Ovary (tissue), 7 donors: ENCODE measurements at regions not wholly inside any gene's neighbourhood (a gene's known extent, or its start where the extent isn't known, plus 50 kb on each side); places are given as distances from the start of the nearest gene placed in this dataset.

ENCODE experiments used
- DNase-seq, 5 donors: peaks; one replicate each; pipeline ENCODE4 v3.0.0-alpha.2; 2019 to 2020
- H3K27ac ChIP-seq, 2 donors: fragments of 200-600 bp; one replicate each; pipeline versions ENCODE4 v1.5.1 to v1.8.0; 2019 to 2022
- H3K27me3 ChIP-seq: fragments of 200-600 bp; one replicate; pipeline ENCODE4 v1.8.0; 2022
- H3K36me3 ChIP-seq: fragments of 200-600 bp; sonication (generic); one replicate; pipeline ENCODE4 v1.5.1; 2019
- H3K4me1 ChIP-seq: one replicate; pipeline ENCODE4 v1.8.1; 2013; ENCODE audit warnings: mild to moderate bottlenecking, moderate library complexity; ENCODE audit not compliant: insufficient read depth
- H3K4me3 ChIP-seq: fragments of 200-600 bp; sonication (generic); one replicate; pipeline ENCODE4 v1.5.1; 2017
- H3K9me3 ChIP-seq, 2 donors: fragments of 200-600 bp in 1 of 2; sonication (generic) in 1 of 2; one replicate each; pipeline versions ENCODE4 v1.5.1 to v1.8.1; 2013 to 2019; ENCODE audit warnings: mild to moderate bottlenecking in 1 of 2, moderate library complexity in 1 of 2
- EP300 ChIP-seq: sonication (generic); formaldehyde crosslinking; IDR thresholded peaks from one replicate; pipeline ENCODE4 v1.6.1; 2017; ENCODE audit warnings: antibody characterized with exemption
- POLR2A ChIP-seq: fragments of 450-650 bp; IDR thresholded peaks from one replicate; pipeline ENCODE4 v1.6.1; 2017; ENCODE audit warnings: antibody characterized with exemption, mild to moderate bottlenecking, moderate library complexity
- WGBS, 3 donors: extraction: QIAGEN DNeasy Blood & Tissue Kit in 1 of 3; methylation state at CpG; one replicate each; pipeline versions ENCODE4 v1.1.5 to v1.1.7; 2013 to 2017; 5-methylcytosine and 5-hydroxymethylcytosine counted together
- intact Hi-C, 4 donors: fragments of 100-400 bp; cut with DNase I; formaldehyde crosslinking; loops; one replicate each; pipeline versions ENCODE4 v1.11.0 to v1.15.1; 2022 to 2023
- TF ChIP-seq, protein P1 (sequence below), 3 donors: fragments of 450-650 bp in 2 of 3; fragments of 200-600 bp in 1 of 3; IDR thresholded peaks; one replicate each; pipeline versions ENCODE4 v1.5.1 to v1.8.0; 2016 to 2022; ENCODE audit warnings: antibody characterized with exemption in 3 of 3, mild to moderate bottlenecking in 1 of 3
- donor health status: DM: no; HTN: no; CAD: no; lungs with moderate emphysema.
- donor health status: DM: no; HTN: no; CAD: no.
- donor health status: Bipolar disorder and iron deficiency.
- donor health status: DM: no; HTN: no; CAD: no.
- donor health status: DM: yes; HTN: yes; CAD: no.

DNA sequence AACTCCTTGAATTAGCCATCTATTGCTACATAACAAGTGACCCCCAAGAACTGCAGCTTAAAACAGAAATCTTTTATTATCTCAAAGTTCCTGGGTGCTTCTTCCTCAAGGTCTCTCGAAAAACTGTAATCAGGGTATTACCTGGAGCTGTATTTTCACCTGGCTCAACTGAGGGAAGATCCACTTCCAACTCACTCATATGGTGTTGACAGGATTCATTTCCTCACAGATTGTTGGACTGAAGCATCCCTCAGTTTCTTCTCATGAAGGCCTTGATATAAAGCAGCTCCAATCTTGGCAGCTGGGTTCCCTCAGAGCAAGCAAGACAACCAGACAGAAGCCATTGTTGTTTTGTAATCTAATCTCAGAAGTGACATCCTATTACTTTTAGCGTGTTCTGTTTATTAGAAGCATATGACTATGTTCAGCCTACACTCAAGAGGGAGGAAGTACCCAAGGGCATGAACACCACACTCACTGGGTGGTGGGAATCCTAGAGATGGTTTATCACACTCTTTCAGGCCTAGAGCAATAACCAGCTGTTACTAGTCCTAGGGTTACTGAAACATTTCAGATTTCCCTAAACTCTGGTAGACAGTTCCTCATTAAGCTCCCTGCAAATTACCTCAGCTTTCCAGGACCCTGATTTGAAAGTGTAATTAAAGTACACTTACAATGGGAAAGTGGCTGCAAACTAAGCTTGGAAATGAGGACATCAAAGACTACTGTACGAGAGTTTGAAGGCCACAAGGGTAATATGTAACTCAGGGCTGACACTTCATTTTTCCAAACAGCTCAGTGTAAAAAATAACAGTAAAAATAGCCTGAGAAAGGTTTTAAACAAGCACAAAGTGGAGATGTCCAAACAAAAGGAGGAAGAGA lies 222.2 kb downstream of the SEC23A start:
- Histone ChIP-seq H3K27ac (no peak overlapping the region), H3K4me1 (no peaks in the 10 kb centered on the region), H3K36me3 (no peaks in the 10 kb centered on the region), H3K27me3 (no peaks in the 10 kb centered on the region), H3K4me3 (no peak overlapping the region), H3K9me3 (no peaks in the 10 kb centered on the region)
- TF ChIP-seq, protein P1, sequence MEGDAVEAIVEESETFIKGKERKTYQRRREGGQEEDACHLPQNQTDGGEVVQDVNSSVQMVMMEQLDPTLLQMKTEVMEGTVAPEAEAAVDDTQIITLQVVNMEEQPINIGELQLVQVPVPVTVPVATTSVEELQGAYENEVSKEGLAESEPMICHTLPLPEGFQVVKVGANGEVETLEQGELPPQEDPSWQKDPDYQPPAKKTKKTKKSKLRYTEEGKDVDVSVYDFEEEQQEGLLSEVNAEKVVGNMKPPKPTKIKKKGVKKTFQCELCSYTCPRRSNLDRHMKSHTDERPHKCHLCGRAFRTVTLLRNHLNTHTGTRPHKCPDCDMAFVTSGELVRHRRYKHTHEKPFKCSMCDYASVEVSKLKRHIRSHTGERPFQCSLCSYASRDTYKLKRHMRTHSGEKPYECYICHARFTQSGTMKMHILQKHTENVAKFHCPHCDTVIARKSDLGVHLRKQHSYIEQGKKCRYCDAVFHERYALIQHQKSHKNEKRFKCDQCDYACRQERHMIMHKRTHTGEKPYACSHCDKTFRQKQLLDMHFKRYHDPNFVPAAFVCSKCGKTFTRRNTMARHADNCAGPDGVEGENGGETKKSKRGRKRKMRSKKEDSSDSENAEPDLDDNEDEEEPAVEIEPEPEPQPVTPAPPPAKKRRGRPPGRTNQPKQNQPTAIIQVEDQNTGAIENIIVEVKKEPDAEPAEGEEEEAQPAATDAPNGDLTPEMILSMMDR (IDR thresholded peaks at IDR 0.05) = no peak
- no peak for TF ChIP-seq EP300
- no peak for TF ChIP-seq POLR2A
- 35 to 42% (median 36%) methylated on average over 3 of the region's 3 CpGs for WGBS, 3 donors
- intact Hi-C loops = no loop called here
- DNase-seq = no peak

DNA sequence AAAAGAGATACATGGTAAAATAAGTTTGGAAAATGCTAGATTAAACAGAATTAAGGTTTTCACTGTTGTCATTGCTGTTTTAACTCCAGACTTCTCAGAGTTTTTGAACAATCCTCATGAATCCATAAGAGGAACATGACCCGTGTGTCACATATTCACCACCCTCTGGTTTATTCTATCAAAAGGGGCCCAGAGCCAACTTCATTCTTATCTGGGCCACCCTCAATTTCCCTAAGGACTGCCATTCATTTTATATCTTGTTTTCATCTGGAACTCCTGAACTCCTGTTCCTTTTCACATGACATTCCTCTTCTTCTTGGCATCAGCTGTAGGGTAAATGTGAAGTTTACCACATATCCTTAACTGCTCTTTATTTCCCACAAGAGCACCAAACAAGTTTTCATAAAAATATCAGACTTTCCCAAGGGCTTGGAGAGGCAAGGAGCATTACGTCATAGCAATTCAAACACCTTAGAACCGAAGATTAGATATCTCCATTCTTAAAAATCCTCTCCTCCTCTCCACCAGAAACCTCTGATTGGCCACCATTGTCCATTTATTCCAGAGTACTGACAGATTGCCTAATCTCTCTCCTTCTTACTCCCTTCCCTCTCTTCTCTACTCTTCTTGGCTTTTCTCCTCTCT lies 225.2 kb downstream of the SEC23A start:
- no peaks in the 10 kb centered on the region for H3K27me3 ChIP-seq
- intact Hi-C loops = no loop called here
- H3K27ac ChIP-seq = no peak overlapping the region
- WGBS, 3 donors = 63 to 70% (median 68%) methylated on average over 3 of the region's 3 CpGs
- H3K4me3 ChIP-seq = no peak overlapping the region
- H3K9me3 ChIP-seq = no peaks in the 10 kb centered on the region
- H3K4me1 ChIP-seq = no peaks in the 10 kb centered on the region
- DNase-seq = no peak
- TF ChIP-seq POLR2A = no peak
- no peak for TF ChIP-seq EP300
- TF ChIP-seq, protein P1 (IDR thresholded peaks at IDR 0.05) = no peak
- no peaks in the 10 kb centered on the region for H3K36me3 ChIP-seq

DNA sequence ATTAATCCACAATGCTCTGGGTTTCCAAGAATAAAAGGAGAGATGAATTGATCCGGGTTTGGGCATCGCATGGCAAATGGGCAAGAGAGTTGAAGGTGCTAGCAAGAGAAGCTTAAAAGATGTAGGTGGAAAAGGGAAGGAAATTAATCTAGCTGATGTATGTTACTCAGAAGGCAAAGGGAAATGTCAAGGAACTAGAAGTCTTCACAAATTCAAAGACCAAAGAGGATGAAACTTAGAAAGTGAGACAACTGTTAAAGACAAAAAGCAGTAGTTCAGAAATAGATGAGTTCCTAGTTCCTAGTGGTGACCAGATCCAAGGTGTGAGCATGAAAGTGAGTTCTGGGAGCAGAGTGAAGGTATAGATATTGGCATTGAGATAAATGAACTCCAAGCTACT lies 228.3 kb downstream of the SEC23A start:
- no peak for DNase-seq
- intact Hi-C loops = no loop called here
- WGBS, 3 donors = 93 to 97% (median 96%) methylated on average over 2 of the region's 2 CpGs
- Histone ChIP-seq H3K9me3 (no peaks in the 10 kb centered on the region), H3K36me3 (no peaks in the 10 kb centered on the region), H3K4me3 (no peak overlapping the region), H3K27ac (no peak overlapping the region), H3K4me1 (no peaks in the 10 kb centered on the region), H3K27me3 (no peaks in the 10 kb centered on the region)
- TF ChIP-seq POLR2A = no peak
- no peak for TF ChIP-seq EP300
- TF ChIP-seq, protein P1 (IDR thresholded peaks at IDR 0.05) = no peak

DNA sequence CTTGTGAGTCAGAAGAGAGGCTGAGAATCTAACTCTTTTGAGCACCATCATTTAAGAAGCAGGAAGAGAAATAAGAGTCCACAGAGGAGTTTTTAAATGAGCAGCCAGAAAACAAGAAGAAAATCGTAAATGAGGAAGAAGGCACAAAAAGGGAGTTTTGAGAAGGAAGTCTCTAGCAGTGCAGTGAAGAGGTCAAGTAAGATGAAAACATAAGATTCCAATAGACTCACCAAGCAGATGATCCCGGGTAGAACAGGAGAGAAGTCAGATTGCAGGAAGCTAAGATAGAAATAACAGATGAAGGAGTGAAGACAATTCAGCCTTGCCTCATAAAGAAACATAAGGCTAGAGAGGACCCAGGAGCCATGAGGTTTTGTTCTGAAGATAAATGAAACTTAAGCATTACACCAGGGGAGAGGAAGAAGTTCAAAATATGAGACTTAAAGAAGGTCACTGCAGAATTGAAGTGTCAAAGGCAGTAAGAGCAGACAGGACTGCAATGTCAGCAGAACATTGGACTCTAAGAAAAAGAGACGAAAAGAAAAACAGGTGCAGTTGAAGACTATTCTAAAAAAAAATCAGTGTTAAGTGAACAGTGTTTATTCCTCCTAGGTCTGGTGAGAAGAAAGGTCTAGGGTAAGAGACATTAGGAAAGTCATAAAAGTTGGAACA lies 229.0 kb downstream of the SEC23A start:
- Histone ChIP-seq H3K4me1 (no peaks in the 10 kb centered on the region), H3K27ac (no peak overlapping the region), H3K4me3 (no peak overlapping the region), H3K27me3 (no peaks in the 10 kb centered on the region), H3K36me3 (no peaks in the 10 kb centered on the region), H3K9me3 (no peaks in the 10 kb centered on the region)
- intact Hi-C loops = no loop called here
- no peak for DNase-seq
- 66 to 68% (median 67%) methylated on average over 3 of the region's 3 CpGs for WGBS, 3 donors
- no peak for TF ChIP-seq EP300
- TF ChIP-seq, protein P1 (IDR thresholded peaks at IDR 0.05) = no peak
- TF ChIP-seq POLR2A = no peak
